ENCODE measurements at regions not wholly inside any gene's neighbourhood (a gene's known extent, or its start where the extent isn't known, plus 50 kb on each side); places are given as distances from the start of the nearest gene placed in this dataset.

DNA sequence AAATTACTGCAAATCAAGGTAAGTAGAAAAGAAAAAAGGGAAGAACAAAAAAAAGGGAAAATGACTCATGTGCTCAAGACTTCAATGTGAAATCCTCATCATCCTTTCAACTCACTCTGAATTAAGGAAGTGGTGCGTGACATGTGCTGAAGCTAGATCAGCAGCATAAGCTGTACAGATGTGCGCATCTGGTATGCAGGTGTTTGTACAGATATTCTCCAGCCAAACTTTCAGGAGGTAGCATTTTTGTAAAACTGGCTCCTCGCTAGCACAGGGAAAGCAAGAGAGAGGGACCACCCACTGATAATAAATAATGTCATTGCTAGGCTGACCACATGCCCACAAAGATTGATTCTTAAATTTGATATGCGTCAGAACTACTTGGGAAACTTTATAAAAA is 253.9 kb upstream of the RGMB start:
- TF ChIP-seq REST (IDR thresholded peaks at IDR 0.05; ENCODE audit: insufficient replicate concordance, low read depth) = no peak
- no peak for TF ChIP-seq POLR2AphosphoS5 (IDR thresholded peaks at IDR 0.05; ENCODE audit: low read depth)
- TF ChIP-seq, protein P1, sequence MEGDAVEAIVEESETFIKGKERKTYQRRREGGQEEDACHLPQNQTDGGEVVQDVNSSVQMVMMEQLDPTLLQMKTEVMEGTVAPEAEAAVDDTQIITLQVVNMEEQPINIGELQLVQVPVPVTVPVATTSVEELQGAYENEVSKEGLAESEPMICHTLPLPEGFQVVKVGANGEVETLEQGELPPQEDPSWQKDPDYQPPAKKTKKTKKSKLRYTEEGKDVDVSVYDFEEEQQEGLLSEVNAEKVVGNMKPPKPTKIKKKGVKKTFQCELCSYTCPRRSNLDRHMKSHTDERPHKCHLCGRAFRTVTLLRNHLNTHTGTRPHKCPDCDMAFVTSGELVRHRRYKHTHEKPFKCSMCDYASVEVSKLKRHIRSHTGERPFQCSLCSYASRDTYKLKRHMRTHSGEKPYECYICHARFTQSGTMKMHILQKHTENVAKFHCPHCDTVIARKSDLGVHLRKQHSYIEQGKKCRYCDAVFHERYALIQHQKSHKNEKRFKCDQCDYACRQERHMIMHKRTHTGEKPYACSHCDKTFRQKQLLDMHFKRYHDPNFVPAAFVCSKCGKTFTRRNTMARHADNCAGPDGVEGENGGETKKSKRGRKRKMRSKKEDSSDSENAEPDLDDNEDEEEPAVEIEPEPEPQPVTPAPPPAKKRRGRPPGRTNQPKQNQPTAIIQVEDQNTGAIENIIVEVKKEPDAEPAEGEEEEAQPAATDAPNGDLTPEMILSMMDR (IDR thresholded peaks at IDR 0.05; ENCODE audit: insufficient read depth, low read length) = no peak
- no peak for TF ChIP-seq SPI1 (IDR thresholded peaks at IDR 0.05; ENCODE audit: borderline replicate concordance, low read depth)
- no peak for TF ChIP-seq GABPA (IDR thresholded peaks at IDR 0.05; ENCODE audit: low read depth)
- DNase-seq (ENCODE audit: low read depth in 1 of 2, low spot score in 1 of 2) = no peak
- H3K27me3 ChIP-seq (ENCODE audit: insufficient read depth, poor library complexity, severe bottlenecking) = no peaks in the 10 kb centered on the region
- no peak overlapping the region for H3K27ac ChIP-seq (replicated peaks)
- H3K4me3 ChIP-seq (replicated peaks; ENCODE audit: insufficient read depth, low read length) = no peak overlapping the region

DNA sequence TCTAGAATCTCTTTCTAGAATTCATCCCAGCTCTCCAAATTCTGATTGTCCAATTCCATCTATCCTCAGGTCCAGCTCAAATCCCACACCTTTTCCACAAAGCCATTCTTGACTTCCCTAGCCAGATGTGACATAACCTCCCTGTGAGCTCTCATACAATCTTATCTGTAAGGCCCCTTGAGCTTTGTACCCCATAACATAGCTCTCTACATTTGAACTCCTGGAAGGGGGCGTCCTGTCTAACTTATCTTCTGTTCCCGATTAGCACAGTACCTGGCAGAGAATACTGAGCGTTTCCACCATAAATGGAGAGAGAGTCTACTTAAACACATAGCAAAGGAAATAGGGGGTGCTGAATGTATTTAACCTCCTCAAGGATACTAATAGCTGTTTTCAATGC is 251.6 kb upstream of the RGMB start:
- no peak for DNase-seq (ENCODE audit: low read depth in 1 of 2, low spot score in 1 of 2)
- H3K27ac ChIP-seq (replicated peaks) = no peak overlapping the region
- TF ChIP-seq REST (IDR thresholded peaks at IDR 0.05; ENCODE audit: insufficient replicate concordance, low read depth) = no peak
- H3K27me3 ChIP-seq (ENCODE audit: insufficient read depth, poor library complexity, severe bottlenecking) = no peaks in the 10 kb centered on the region
- H3K4me3 ChIP-seq (replicated peaks; ENCODE audit: insufficient read depth, low read length) = no peak overlapping the region

GRCh38 chr5:98524773-98525172 is 248.7 kb upstream of the RGMB start:
- TF ChIP-seq SPI1 (IDR thresholded peaks at IDR 0.05; ENCODE audit: borderline replicate concordance, low read depth) (no peak), POLR2AphosphoS5 (IDR thresholded peaks at IDR 0.05; ENCODE audit: low read depth) (no peak), REST (IDR thresholded peaks at IDR 0.05; ENCODE audit: insufficient replicate concordance, low read depth) (no peak), GABPA (IDR thresholded peaks at IDR 0.05; ENCODE audit: low read depth) (no peak)
- TF ChIP-seq, protein P1 (IDR thresholded peaks at IDR 0.05; ENCODE audit: insufficient read depth, low read length) = no peak
- Histone ChIP-seq H3K27ac (replicated peaks) (no peak overlapping the region), H3K27me3 (ENCODE audit: insufficient read depth, poor library complexity, severe bottlenecking) (no peaks in the 10 kb centered on the region), H3K4me3 (replicated peaks; ENCODE audit: insufficient read depth, low read length) (no peak overlapping the region)
- DNase-seq (ENCODE audit: low read depth in 1 of 2, low spot score in 1 of 2) = no peak

DNA sequence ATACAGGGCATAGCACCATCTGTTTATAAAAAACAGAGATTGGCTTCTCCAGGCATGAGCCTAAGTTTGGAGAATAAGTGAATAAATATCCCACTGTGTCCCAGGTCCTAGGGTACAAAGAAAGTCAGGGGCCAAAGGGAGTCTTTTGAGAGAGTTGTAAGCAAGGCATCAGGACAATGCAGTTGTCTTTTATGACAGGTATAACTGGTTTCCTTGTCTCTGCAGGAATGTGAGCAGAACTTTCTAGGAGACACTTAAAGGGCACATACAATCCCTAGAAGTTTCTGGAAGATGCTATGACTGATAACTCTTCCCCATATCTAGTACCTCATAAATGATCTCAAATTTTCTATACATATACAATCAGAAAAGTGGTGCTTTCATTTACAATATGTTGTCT is 245.6 kb upstream of the RGMB start:
- DNase-seq (ENCODE audit: low read depth in 1 of 2, low spot score in 1 of 2) = no peak
- H3K4me3 ChIP-seq (replicated peaks; ENCODE audit: insufficient read depth, low read length) = no peak overlapping the region
- H3K27me3 ChIP-seq (ENCODE audit: insufficient read depth, poor library complexity, severe bottlenecking) = no peaks in the 10 kb centered on the region
- no peak overlapping the region for H3K27ac ChIP-seq (replicated peaks)
- TF ChIP-seq, protein P1 (IDR thresholded peaks at IDR 0.05; ENCODE audit: insufficient read depth, low read length) = no peak
- TF ChIP-seq REST (IDR thresholded peaks at IDR 0.05; ENCODE audit: insufficient replicate concordance, low read depth) (no peak), SPI1 (IDR thresholded peaks at IDR 0.05; ENCODE audit: borderline replicate concordance, low read depth) (no peak), GABPA (IDR thresholded peaks at IDR 0.05; ENCODE audit: low read depth) (no peak)
